Naive thymus-derived CD8-positive, alpha-beta T cell (primary cell): ENCODE measurements at regions not wholly inside any gene's neighbourhood (a gene's known extent, or its start where the extent isn't known, plus 50 kb on each side); places are given as distances from the start of the nearest gene placed in this dataset.

Experiments
- ATAC-seq, 2 donors: fragments of 150-1000 bp; cut with Tn5 transposase in 1 of 2; sonication (Bioruptor Pico), chemical (Tn5 transposase) in 1 of 2; 1 replicate in 1 of 2; 2 replicates in 1 of 2; pipeline ENCODE4 v1.10.0; 2021; ENCODE audit warnings: mild to moderate bottlenecking in 2 of 2, moderate library complexity in 2 of 2
- POLR2A ChIA-PET: fragments of 350-600 bp; sonication (Branson Sonifier 250); formaldehyde crosslinking; loops from one replicate; lab custom pipeline; 2021; ENCODE audit warnings: antibody characterized with exemption; lab: Charles Lee
- DNase-seq, 10 donors: peaks; one replicate each; pipeline versions ENCODE4 v3.0.0 to v3.0.0-alpha.2; 2020 to 2022
- H3K27ac Mint-ChIP-seq, 10 donors: one replicate each; pipeline ENCODE4 v1.8.0; 2020 to 2022; ENCODE audit warnings: mild to moderate bottlenecking in 10 of 10, mixed read lengths in 10 of 10, moderate library complexity in 4 of 10, inconsistent platforms in 1 of 10
- H3K27me3 Mint-ChIP-seq, 5 donors: one replicate each; pipeline ENCODE4 v1.8.0; 2021 to 2022; ENCODE audit warnings: mixed read lengths in 5 of 5
- H3K36me3 Mint-ChIP-seq, 3 donors: one replicate each; pipeline ENCODE4 v1.8.0; 2020 to 2022; ENCODE audit warnings: mixed read lengths in 3 of 3, mild to moderate bottlenecking in 2 of 3, inconsistent platforms in 1 of 3
- H3K4me1 Mint-ChIP-seq, 4 donors: one replicate each; pipeline ENCODE4 v1.8.0; 2021 to 2022; ENCODE audit warnings: mixed read lengths in 4 of 4
- H3K4me3 Mint-ChIP-seq, 10 donors: one replicate each; pipeline ENCODE4 v1.8.0; 2020 to 2022; ENCODE audit warnings: mild to moderate bottlenecking in 10 of 10, mixed read lengths in 10 of 10, moderate library complexity in 6 of 10, inconsistent platforms in 1 of 10
- H3K9me3 Mint-ChIP-seq, 9 donors: one replicate each; pipeline ENCODE4 v1.8.0; 2020 to 2022; ENCODE audit warnings: mixed read lengths in 9 of 9, mild to moderate bottlenecking in 3 of 9, inconsistent platforms in 1 of 9, moderate library complexity in 1 of 9

DNA sequence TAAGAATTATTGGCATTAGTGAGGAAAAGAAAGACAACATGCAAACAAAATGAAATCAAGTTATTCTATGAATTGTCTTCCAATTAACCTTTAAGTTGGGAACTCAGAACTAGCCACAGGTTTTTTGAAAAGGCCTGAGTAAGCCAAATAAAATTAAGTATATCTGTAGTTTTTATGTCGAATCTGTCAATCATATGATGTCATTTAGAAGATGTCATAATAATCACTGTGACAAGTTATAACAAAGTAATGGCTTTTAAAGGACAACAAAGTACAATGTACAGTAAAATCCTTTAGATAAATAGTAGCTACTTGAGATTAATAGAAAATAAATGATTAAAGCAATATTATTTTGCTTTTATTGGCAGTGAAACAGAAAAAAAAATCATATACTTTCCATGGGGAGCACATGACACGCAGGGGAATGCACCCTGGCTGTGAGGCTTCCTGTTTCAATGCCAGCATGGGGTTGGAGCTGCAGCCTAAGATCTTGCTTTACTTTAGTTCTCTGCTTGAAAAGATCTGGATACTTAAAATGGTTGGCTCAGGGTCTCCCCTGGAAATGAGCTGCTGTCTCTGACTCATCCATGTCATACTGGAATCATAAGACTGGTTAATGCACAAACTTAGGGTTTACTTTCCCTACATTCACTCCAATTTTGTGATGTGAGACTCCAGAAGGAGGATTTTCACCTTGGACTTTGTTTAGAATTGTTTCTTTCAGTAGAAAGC lies 284.3 kb downstream of the TAF11L14 start:
- no peaks in the 10 kb centered on the region for H3K27me3 Mint-ChIP-seq
- POLR2A ChIA-PET = no interaction called here
- no peak overlapping the region for H3K4me3 Mint-ChIP-seq
- no peaks in the 10 kb centered on the region for H3K4me1 Mint-ChIP-seq
- peaks cover 0 to 21% (median 7%) of the 10 kb centered on the region in 9 donors for H3K9me3 Mint-ChIP-seq
- H3K36me3 Mint-ChIP-seq = no peaks in the 10 kb centered on the region
- no peak overlapping the region for H3K27ac Mint-ChIP-seq
- DNase-seq (no peak), ATAC-seq (no peak)

DNA sequence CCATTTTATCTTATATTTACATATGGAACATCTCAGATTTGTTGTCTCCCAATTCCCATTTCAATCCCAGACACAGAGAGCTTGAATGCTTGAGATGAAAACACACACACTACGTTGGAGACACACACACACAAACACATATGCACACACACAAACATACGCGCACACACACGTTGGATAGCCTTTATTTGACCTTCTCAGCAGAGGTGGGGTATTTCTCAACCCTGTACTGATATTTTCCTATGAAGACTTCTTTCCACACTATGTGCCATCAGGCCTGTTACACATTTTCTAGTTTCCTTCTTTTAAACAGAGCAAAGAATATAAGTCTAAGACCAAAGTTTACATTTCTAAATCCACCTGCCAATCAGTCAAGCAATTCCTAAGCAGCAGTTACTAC lies 291.0 kb downstream of the TAF11L14 start:
- H3K27ac Mint-ChIP-seq = no peak overlapping the region
- H3K9me3 Mint-ChIP-seq = peaks cover 0 to 20% (median 5%) of the 10 kb centered on the region in 9 donors
- H3K36me3 Mint-ChIP-seq = no peaks in the 10 kb centered on the region
- no peaks in the 10 kb centered on the region for H3K4me1 Mint-ChIP-seq
- POLR2A ChIA-PET = no interaction called here
- ATAC-seq = no peak
- no peak overlapping the region for H3K4me3 Mint-ChIP-seq
- no peaks in the 10 kb centered on the region for H3K27me3 Mint-ChIP-seq
- no peak for DNase-seq

DNA sequence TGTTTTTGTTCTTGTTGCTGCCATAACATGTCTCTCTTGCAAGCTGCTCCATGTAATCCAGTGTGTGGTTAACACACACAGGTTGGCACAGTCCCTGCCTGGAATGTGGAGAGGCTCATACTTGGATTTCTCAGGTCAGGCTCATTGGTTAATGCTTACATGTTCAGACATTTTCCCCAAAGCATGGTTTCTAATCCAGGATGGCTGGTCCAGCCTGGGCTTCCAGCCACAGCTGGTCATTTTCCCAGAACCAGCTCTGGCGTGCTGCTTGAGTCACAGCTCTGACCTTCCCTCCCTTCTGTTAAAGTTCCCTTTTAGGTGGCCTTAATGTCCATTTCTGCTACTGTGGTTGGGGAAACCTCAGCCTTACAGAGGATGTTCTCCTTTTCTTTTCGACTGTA lies 294.3 kb downstream of the TAF11L14 start:
- Mint-ChIP-seq H3K4me1 (no peaks in the 10 kb centered on the region), H3K9me3 (peaks cover 8 to 39% (median 17%) of the 10 kb centered on the region in 9 donors), H3K27ac (no peak overlapping the region), H3K4me3 (no peak overlapping the region), H3K36me3 (no peaks in the 10 kb centered on the region), H3K27me3 (no peaks in the 10 kb centered on the region)
- DNase-seq = no peak
- POLR2A ChIA-PET = no interaction called here
- no peak for ATAC-seq

DNA sequence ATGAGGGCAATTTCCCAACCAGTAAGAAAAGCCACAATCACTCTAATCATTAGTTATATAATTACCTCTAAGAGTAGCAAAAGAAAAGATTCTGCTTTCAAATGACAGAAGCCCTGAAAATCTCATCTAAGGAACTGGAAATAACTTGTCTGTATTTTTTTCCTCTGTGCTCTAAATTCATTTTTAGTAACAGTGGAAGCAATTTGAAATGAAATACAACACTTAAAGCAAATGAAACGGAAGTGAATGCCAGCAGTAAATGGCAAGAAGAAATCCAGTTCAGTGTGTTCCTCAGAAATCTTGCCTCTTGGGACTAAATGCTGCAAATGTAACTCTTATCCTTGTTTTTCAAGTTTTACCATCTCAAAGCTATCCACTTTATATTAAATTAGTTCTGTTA lies 294.9 kb downstream of the TAF11L14 start:
- Mint-ChIP-seq H3K27me3 (no peaks in the 10 kb centered on the region), H3K27ac (no peak overlapping the region), H3K4me3 (no peak overlapping the region), H3K4me1 (no peaks in the 10 kb centered on the region), H3K36me3 (peaks cover 0 to 5% (median 0%) of the 10 kb centered on the region in 3 donors), H3K9me3 (peaks cover 10 to 42% (median 21%) of the 10 kb centered on the region in 9 donors)
- ATAC-seq (no peak), DNase-seq (no peak)
- POLR2A ChIA-PET = no interaction called here

DNA sequence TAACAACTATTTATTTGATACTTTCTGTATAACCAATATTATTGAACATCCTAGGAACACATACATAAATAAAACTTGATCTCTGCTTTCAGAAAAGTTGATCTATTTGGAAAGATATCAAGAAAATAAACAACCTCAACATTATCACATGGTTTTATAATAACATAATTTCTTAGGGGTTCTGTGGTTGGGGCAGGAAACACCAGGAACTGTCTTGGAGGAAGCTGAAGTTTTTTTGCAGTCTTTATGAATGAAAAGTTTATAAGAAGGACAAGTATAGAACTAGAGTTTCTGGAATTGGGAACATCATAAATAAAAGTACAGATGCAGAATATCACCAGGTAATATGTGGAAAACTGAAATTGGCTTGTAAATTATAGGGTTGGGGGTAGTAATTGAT lies 296.1 kb downstream of the TAF11L14 start:
- no peak for DNase-seq
- H3K27me3 Mint-ChIP-seq = no peaks in the 10 kb centered on the region
- H3K4me3 Mint-ChIP-seq = no peak overlapping the region
- ATAC-seq = no peak
- peaks cover 15 to 49% (median 27%) of the 10 kb centered on the region in 9 donors for H3K9me3 Mint-ChIP-seq
- H3K4me1 Mint-ChIP-seq = no peaks in the 10 kb centered on the region
- POLR2A ChIA-PET = no interaction called here
- peaks cover 0 to 9% (median 0%) of the 10 kb centered on the region in 3 donors for H3K36me3 Mint-ChIP-seq
- H3K27ac Mint-ChIP-seq = no peak overlapping the region

DNA sequence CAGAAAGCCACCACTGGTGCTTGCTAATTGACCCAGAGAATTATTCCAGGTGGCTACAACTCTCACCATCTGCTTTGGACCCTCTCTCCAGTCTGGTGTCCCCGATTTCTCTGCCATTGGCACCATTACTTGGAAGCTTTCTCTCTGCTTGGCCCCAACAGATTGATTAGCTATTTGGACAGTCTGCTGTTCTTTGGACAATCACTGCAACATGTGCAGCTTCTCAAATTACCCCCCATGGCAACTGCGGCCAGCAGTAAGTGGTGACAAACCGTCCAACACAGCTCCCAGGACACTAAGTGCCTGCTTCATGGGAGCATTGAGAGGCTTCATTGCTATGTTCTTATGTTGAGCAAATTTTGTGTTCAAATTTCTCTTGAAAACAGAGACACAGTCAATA lies 309.8 kb downstream of the TAF11L14 start:
- no peak overlapping the region for H3K4me3 Mint-ChIP-seq
- ATAC-seq (no peak), DNase-seq (no peak)
- POLR2A ChIA-PET = no interaction called here
- no peak overlapping the region for H3K27ac Mint-ChIP-seq
- H3K36me3 Mint-ChIP-seq = no peaks in the 10 kb centered on the region
- no peaks in the 10 kb centered on the region for H3K27me3 Mint-ChIP-seq
- H3K4me1 Mint-ChIP-seq = no peaks in the 10 kb centered on the region
- peaks cover 4 to 55% (median 21%) of the 10 kb centered on the region in 9 donors for H3K9me3 Mint-ChIP-seq

DNA sequence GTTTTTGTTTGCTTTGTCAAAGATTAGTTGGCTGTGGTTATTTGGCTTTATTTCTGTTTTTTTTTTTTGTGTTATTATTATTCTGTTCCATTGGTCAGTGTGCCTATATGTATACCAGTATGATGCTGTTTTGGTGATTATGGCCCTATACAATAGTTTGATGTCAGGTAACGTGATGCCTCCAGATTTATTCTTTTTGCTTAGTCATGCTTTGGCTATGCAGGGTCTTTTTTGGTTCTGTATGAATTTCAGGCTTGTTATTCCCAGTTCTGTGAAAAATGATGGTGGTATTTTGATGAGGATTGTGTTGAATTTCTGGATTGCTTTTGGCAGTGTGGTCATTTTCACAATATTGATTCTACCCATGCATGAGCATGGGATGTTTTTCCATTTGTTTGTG lies 312.8 kb downstream of the TAF11L14 start:
- DNase-seq (no peak), ATAC-seq (no peak)
- POLR2A ChIA-PET = no interaction called here
- H3K4me3 Mint-ChIP-seq = no peak overlapping the region
- no peaks in the 10 kb centered on the region for H3K4me1 Mint-ChIP-seq
- H3K27ac Mint-ChIP-seq = no peak overlapping the region
- no peaks in the 10 kb centered on the region for H3K36me3 Mint-ChIP-seq
- peaks cover 6 to 54% (median 16%) of the 10 kb centered on the region in 9 donors for H3K9me3 Mint-ChIP-seq
- no peaks in the 10 kb centered on the region for H3K27me3 Mint-ChIP-seq

DNA sequence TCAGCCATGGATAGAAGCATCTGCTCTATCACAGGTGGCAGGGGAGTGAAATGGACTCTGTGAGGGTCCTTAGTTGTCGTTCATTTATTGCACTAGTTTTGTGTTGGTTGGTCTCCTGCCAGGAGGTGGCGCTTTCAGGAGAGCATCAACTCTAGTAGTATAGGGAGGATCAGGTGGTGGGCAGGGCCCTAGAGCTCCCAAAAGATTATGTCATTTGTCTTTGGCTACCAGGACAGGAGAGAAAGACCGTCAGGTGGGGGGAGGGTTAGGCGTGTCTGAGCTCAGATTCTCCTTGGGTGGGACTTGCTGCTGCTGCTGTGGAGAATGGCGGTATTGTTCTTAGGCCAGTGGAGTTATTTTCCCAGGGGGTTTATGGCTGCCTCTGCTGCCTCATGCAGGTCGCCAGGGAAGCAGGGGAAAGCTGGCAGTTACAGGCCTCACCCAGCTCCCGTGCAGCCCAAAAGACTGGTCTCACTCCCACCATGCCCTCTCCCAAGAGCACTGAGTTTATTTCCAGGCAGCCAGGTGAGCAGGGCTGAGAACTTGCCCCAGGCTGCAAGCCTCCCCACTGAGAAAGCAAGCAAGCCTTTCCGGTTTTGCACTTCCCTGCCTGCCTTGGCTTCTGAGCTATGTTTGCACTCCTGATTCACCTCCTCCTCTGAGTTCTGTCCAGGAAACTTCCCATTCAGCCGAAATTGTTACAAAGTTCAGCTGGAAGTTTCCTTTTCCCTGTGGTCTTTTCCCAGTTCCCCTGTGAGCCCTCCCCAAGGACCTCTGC lies 317.3 kb downstream of the TAF11L14 start:
- H3K4me1 Mint-ChIP-seq = no peaks in the 10 kb centered on the region
- H3K4me3 Mint-ChIP-seq = no peak overlapping the region
- H3K27me3 Mint-ChIP-seq = no peaks in the 10 kb centered on the region
- POLR2A ChIA-PET = no interaction called here
- no peak for DNase-seq
- H3K36me3 Mint-ChIP-seq = no peaks in the 10 kb centered on the region
- no peak for ATAC-seq
- peaks cover 11 to 55% (median 17%) of the 10 kb centered on the region in 9 donors for H3K9me3 Mint-ChIP-seq
- H3K27ac Mint-ChIP-seq = no peak overlapping the region

DNA sequence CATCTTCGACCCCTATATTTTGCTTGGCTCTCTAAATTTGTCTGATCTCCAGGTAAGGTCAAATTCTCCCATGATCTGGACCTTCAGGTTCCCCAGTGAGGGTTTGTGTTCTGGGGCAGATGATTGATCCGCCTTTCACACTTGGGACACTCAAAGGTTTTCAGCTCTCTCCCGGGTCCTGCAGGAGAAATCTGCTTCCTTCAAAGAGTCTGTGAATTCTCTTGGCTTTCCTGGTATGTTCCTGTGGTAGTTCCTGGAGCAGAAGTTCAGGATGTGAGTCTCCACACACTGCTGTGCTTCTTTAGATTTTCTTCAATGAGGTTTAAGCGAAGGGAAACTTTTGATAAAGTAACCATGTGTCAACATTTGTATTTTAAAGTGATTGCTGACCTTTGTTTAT lies 318.0 kb downstream of the TAF11L14 start:
- H3K9me3 Mint-ChIP-seq = peaks cover 11 to 48% (median 17%) of the 10 kb centered on the region in 9 donors
- H3K4me1 Mint-ChIP-seq = no peaks in the 10 kb centered on the region
- DNase-seq (no peak), ATAC-seq (no peak)
- POLR2A ChIA-PET = no interaction called here
- H3K27ac Mint-ChIP-seq = no peak overlapping the region
- H3K27me3 Mint-ChIP-seq = no peaks in the 10 kb centered on the region
- H3K36me3 Mint-ChIP-seq = no peaks in the 10 kb centered on the region
- H3K4me3 Mint-ChIP-seq = no peak overlapping the region

DNA sequence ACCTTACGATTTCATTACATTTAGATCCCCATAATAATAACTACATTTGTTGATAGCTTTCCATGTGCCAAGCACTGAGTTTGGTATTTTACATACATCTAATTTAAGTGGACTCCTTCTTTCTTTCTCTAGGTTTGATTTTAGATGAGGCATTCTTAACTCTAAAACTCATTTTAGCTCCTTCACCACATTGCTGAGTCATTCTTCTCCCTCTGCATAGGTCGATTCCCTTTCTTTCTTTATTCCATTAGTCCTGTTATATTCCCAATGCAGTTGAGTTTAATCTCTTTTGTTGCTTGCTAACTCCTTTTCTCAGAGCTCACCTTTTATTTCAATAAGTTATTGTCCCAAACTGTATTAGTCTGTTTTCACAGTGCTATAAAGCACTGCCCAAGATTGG lies 329.8 kb downstream of the TAF11L14 start:
- Mint-ChIP-seq H3K27me3 (no peaks in the 10 kb centered on the region), H3K4me1 (no peaks in the 10 kb centered on the region), H3K9me3 (peaks cover 9 to 47% (median 15%) of the 10 kb centered on the region in 9 donors), H3K4me3 (no peak overlapping the region), H3K36me3 (no peaks in the 10 kb centered on the region), H3K27ac (no peak overlapping the region)
- POLR2A ChIA-PET = no interaction called here
- ATAC-seq (no peak), DNase-seq (no peak)

DNA sequence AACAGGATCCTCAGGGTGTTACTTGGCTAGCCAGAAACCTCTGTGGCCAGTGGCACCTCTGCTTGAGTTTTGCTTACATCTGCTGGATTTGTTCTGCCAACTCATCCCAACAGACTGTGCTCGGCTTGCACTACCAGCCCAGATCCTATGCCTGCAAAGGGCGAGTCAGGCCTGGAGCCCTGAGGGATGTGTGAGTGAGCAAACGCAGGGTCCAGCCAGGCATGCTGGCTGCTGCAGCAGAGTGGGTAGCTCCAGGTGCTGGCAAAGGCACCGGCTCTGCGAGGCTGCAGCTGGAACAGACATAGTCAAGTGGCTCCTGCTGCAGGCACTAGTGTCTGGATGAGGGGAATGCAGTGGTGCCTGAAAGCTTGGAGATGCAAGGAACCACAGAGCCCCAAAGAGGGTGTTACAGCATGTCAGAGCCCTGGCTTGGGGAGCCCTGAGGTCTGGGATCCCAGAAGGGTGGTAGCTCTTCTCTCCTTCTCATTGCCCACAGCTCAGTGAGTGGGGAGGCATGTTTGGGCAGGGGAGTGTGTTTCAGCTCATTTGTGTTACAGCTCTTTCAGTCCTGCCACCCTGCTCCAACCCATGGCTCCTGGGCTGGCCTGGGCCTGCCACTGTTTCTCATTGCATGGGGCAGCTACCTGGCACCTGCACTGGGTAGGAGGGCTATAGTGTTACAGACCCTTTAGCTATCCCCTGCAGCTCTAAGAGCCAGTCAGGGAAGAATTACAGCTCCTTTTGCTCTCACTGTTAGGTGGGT lies 332.6 kb downstream of the TAF11L14 start:
- Mint-ChIP-seq H3K27ac (no peak overlapping the region), H3K36me3 (no peaks in the 10 kb centered on the region), H3K4me3 (no peak overlapping the region), H3K27me3 (no peaks in the 10 kb centered on the region), H3K9me3 (peaks cover 4 to 49% (median 11%) of the 10 kb centered on the region in 9 donors), H3K4me1 (no peaks in the 10 kb centered on the region)
- POLR2A ChIA-PET = no interaction called here
- ATAC-seq = no peak
- DNase-seq = peak in 1 of 10 donors; percentile 53

DNA sequence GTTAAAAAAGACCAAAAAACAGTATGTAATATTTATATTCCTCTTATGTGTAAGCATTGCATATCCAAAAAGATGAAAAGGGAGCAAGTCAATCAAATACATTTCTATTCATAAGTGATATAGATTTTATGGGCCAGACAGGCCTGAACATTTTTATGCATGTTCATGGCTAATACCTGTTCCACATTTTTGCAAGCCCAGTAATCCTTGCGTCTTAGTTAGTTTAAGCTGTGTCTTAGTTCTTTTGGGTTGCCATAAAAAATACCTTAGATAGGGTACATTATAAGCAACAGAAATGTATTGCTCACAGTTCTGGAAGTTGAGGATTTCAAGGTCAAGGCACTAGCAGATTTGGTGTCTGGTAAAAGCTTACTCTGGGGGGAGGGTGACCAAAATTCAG lies 342.1 kb downstream of the TAF11L14 start:
- ATAC-seq = no peak
- Mint-ChIP-seq H3K9me3 (peaks cover 0 to 10% (median 2%) of the 10 kb centered on the region in 9 donors), H3K27me3 (no peaks in the 10 kb centered on the region), H3K4me3 (no peak overlapping the region), H3K27ac (no peak overlapping the region), H3K36me3 (no peaks in the 10 kb centered on the region), H3K4me1 (no peaks in the 10 kb centered on the region)
- no peak for DNase-seq
- POLR2A ChIA-PET = no interaction called here

DNA sequence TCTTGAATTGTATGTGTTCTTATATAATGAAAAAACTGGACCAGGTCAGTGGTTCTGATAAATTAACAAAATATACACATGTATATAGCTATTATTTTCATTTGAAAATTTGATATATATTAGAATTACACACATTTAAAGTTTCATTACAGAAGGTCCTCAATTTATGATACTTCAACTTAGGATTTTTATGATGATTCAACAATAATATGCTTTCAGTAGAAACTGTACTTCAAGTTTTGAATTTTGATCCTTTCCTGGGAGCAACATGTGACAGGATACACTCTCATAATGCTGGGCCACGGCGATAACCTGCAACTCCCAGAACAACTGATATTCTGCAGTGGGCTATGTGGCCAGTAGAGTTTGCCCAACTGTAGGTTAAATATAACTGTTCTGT lies 344.7 kb downstream of the TAF11L14 start:
- no peaks in the 10 kb centered on the region for H3K27me3 Mint-ChIP-seq
- no peaks in the 10 kb centered on the region for H3K4me1 Mint-ChIP-seq
- DNase-seq (no peak), ATAC-seq (no peak)
- no peaks in the 10 kb centered on the region for H3K36me3 Mint-ChIP-seq
- POLR2A ChIA-PET = no interaction called here
- H3K9me3 Mint-ChIP-seq = peaks cover 0 to 12% (median 1%) of the 10 kb centered on the region in 9 donors
- no peak overlapping the region for H3K4me3 Mint-ChIP-seq
- no peak overlapping the region for H3K27ac Mint-ChIP-seq
